HUES6 (cell line): ENCODE measurements at regions not wholly inside any gene's neighbourhood (a gene's known extent, or its start where the extent isn't known, plus 50 kb on each side); places are given as distances from the start of the nearest gene placed in this dataset.
"Not testable (repeated sequence)": the region's sequence is repeated elsewhere in the genome, so short reads cannot be mapped to it uniquely, and the experiment has no call there.

Experiments used
- H3K27ac ChIP-seq: 2 replicates; pipeline ENCODE4 v1.7.0; 2013; ENCODE audit warnings: low read depth, mild to moderate bottlenecking, low read length, inconsistent platforms
- H3K27me3 ChIP-seq: 2 replicates; pipeline ENCODE4 v1.6.1; 2013; ENCODE audit warnings: low read length; ENCODE audit not compliant: control insufficient read depth, insufficient read depth
- H3K36me3 ChIP-seq: 2 replicates; pipeline ENCODE4 v1.6.1; 2013; ENCODE audit warnings: low read length; ENCODE audit not compliant: control insufficient read depth, insufficient read depth
- H3K4me1 ChIP-seq: 2 replicates; pipeline ENCODE4 v1.6.1; 2013; ENCODE audit warnings: low read length; ENCODE audit not compliant: control insufficient read depth, insufficient read depth
- H3K4me3 ChIP-seq: 2 replicates; pipeline ENCODE4 v1.5.1; 2013; ENCODE audit warnings: low read depth, low read length
- H3K9ac ChIP-seq: one replicate; pipeline ENCODE4 v1.6.1; 2013; ENCODE audit warnings: mild to moderate bottlenecking, low read length
- H3K9me3 ChIP-seq: 2 replicates; pipeline ENCODE4 v1.6.1; 2013; ENCODE audit warnings: low read depth, low read length; ENCODE audit not compliant: control insufficient read depth, insufficient read depth

DNA sequence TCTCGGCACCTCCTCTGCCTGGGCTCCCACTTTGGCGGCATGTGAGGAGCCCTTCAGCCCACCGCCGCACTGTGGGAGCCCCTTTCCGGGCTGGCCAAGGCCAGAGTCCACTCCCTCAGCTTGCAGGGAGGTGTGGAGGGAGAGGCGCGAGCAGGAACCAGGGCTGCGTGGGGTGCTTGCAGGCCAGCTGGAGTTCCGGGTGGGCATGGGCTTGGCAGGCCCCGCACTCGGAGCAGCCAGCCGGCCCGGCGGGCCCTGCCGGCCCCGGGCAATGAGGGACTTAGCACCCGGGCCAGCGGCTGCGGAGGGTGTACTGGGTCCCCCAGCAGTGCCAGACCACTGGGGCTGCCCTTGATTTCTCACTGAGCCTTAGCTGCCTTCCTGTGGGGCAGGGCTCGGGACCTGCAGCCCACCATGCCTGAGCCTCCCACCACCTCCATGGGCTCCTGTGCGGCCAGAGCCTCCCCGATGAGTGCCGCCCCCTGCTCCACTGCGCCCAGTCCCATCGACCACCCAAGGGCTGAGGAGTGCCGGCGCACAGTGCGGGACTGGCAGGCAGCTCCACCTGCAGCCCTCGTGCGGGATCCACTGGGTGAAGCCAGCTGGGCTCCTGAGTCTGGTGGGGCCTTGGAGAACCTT lies 361.9 kb upstream of the API5 start:
- not testable (repeated sequence) for H3K9me3 ChIP-seq, H3K4me1 ChIP-seq, H3K36me3 ChIP-seq, H3K4me3 ChIP-seq, H3K27me3 ChIP-seq, H3K27ac ChIP-seq, H3K9ac ChIP-seq

DNA sequence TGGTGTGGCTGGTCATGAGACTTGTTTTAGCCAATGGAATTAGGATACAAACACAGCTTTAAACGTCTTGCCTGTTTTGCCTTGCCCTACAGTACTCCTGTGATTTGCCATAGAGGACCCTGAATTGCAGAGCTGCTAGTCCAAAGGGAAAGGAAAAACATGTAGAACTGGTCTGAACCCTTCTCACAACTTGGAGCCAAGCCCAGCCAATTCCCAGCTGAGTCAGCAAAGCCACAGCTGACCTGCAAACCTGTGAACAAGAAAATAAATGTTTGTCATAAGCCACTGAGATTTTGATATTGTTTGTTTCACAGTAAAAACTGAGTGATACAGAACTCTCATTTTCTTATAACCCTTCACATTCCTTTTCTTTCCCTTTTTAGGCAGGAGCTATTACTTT lies 360.5 kb upstream of the API5 start:
- H3K4me3 ChIP-seq = no peak overlapping the region
- no peak overlapping the region for H3K27ac ChIP-seq
- H3K9ac ChIP-seq = no peak overlapping the region
- no peaks in the 10 kb centered on the region for H3K36me3 ChIP-seq
- H3K9me3 ChIP-seq = 0 out of 2 replicates have a peak, but pooled peaks cover 4% of the 10 kb centered on the region
- H3K27me3 ChIP-seq = no peaks in the 10 kb centered on the region
- no peaks in the 10 kb centered on the region for H3K4me1 ChIP-seq

DNA sequence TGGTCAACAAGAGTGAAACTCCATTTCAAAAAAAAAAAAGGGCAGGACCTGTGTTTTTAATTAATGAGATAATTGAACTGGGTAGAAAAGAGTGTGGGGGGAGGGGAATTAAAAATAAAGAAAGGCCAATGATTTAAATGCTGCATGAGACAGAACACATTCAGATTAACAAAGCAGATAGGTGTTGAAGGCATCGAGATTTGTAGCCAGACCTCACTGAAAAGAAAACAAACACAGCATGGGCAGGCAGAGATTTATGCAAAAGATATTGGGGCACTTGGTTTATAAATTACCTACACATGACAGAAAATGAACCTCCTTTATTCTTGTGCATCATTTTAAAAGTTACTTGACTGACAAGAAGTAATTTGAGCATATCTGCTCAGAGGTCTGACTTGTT lies 354.0 kb upstream of the API5 start:
- H3K36me3 ChIP-seq = no peaks in the 10 kb centered on the region
- no peaks in the 10 kb centered on the region for H3K9me3 ChIP-seq
- peaks cover 4% of the 10 kb centered on the region; the same call in 1 of the 2 replicates for H3K27me3 ChIP-seq
- H3K9ac ChIP-seq = no peak overlapping the region
- H3K27ac ChIP-seq = no peak overlapping the region
- H3K4me3 ChIP-seq = no peak overlapping the region
- H3K4me1 ChIP-seq = no peaks in the 10 kb centered on the region

DNA sequence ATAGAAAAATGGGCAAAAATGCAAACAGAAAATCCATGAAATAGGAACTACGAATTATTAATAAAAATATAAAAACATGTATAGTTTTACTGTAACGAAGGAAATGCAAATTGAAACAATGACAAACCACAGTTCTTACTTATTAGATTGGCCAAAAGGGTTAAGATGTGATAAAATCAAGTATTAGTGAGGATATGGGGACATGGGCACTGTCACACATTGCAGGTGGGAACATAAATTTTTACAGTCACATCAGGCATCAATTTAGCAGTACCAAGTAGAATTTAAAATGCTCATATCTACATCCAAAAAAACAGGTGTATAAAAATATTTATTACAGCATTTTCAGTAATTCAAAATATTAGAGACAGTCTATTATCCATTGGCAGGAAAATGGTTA lies 353.2 kb upstream of the API5 start:
- no peak overlapping the region for H3K4me3 ChIP-seq
- no peak overlapping the region for H3K9ac ChIP-seq
- H3K27ac ChIP-seq = no peak overlapping the region
- H3K4me1 ChIP-seq = no peaks in the 10 kb centered on the region
- peaks cover 4% of the 10 kb centered on the region; the same call in 1 of the 2 replicates for H3K27me3 ChIP-seq
- H3K36me3 ChIP-seq = no peaks in the 10 kb centered on the region
- no peaks in the 10 kb centered on the region for H3K9me3 ChIP-seq

DNA sequence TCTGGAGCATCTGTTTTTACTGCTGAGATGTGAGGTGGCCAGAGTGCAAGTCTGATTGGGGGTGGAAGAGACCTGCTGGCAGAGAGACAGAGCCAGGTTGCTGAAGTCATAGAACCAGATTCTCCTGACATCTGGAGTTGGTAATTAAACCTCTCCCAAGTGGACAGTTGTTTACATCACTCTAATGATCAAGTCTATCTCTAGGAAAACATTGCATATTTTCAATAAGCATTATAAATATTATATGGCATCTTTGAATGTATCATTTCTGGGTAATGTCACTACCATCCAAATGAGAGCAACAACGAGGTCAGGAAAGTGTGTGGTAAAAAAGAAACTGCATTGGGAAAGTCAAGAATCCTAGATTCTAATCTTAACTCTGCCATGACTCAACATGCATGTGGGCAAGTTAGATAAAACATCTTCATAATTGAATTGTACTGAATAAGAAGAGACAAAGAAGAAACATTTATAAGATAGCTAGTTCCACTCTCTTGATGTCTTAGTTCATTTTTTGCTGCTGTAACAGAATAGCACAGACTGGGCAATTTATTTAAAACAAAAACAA lies 351.2 kb upstream of the API5 start:
- H3K36me3 ChIP-seq = no peaks in the 10 kb centered on the region
- H3K27me3 ChIP-seq = peaks cover 4% of the 10 kb centered on the region; the same call in 1 of the 2 replicates
- H3K4me3 ChIP-seq = no peak overlapping the region
- no peak overlapping the region for H3K9ac ChIP-seq
- H3K9me3 ChIP-seq = no peaks in the 10 kb centered on the region
- no peak overlapping the region for H3K27ac ChIP-seq
- H3K4me1 ChIP-seq = no peaks in the 10 kb centered on the region

DNA sequence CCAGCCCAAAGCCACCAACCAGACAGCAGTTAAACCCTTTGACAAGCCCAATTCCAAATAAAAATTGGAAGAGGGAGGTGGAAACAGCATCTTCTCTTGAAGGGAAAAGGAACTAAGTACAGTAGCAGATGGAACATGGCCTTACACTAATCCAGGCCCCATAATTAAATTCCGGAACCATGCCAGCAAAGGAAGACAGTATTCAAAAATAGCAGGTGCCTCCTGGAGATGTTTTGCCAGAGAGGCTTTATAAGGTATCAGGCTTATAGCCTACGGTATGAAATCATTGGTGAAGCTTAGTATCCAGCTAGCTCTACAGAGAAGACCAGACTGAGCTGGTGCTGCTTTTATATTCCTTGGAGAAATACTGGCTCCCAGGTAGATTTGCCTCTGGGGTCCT lies 344.1 kb upstream of the API5 start:
- Histone ChIP-seq H3K27ac (no peak overlapping the region), H3K9ac (no peak overlapping the region), H3K27me3 (peaks cover 5% of the 10 kb centered on the region; the same call in 1 of the 2 replicates), H3K4me1 (no peaks in the 10 kb centered on the region), H3K9me3 (no peaks in the 10 kb centered on the region), H3K4me3 (no peak overlapping the region), H3K36me3 (no peaks in the 10 kb centered on the region)

DNA sequence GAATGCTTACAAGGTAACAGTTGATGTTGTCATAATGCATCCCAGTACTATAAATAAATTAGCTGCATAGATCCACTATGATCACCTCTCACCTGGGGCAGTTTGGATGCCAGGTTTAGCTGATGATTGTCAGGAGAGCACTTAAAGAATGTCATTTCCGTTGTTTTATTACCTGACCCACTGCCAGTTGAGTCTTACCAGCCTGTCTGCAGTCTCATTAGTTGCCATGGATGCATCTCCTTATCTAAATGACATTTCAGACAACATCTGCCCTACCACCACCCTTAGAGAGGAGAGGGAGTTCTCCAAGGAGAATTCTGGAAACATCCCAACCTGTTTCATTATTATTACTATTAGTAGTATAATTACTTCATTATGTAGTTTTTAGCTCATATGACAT lies 339.1 kb upstream of the API5 start:
- Histone ChIP-seq H3K36me3 (no peaks in the 10 kb centered on the region), H3K27me3 (peaks cover 5% of the 10 kb centered on the region; the same call in 1 of the 2 replicates), H3K4me1 (peaks cover 9% of the 10 kb centered on the region; the same call in 1 of the 2 replicates), H3K9ac (no peak overlapping the region), H3K27ac (no peak overlapping the region), H3K9me3 (no peaks in the 10 kb centered on the region), H3K4me3 (no peak overlapping the region)

DNA sequence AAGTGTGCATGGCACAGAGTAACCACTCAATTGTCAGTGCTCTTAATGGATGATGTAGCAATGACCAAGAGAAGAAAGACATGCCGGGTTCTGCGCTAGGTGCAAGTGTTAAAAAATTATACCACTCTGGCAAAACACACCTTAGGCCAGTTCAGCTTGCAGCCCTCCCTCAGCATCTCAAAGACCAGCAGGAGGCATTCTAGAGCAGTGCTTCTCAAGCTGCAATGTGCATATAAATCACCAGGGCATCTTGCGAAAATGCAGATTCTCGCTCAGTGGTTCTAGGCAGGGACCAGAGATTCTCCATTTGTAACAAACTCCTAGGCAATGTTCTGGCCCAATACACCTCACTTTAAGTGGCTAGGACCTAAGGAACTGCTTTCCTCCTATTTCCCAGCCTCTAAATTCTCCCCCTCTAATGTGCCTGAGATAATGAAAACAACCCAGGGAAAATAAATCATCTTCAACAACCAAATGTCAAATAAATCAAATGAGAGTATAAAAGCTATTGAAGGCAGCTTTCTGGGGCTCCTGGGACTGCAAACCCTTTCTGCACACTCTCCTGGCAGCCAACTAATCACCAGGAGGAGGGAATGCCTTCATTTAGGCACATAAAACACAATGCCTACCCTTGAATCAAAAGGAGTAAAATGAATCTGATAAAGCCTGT lies 337.2 kb upstream of the API5 start:
- no peak overlapping the region for H3K9ac ChIP-seq
- H3K27ac ChIP-seq = no peak overlapping the region
- H3K4me1 ChIP-seq = peaks cover 9% of the 10 kb centered on the region; the same call in 1 of the 2 replicates
- H3K9me3 ChIP-seq = no peaks in the 10 kb centered on the region
- H3K4me3 ChIP-seq = no peak overlapping the region
- H3K36me3 ChIP-seq = no peaks in the 10 kb centered on the region
- H3K27me3 ChIP-seq = no peaks in the 10 kb centered on the region

DNA sequence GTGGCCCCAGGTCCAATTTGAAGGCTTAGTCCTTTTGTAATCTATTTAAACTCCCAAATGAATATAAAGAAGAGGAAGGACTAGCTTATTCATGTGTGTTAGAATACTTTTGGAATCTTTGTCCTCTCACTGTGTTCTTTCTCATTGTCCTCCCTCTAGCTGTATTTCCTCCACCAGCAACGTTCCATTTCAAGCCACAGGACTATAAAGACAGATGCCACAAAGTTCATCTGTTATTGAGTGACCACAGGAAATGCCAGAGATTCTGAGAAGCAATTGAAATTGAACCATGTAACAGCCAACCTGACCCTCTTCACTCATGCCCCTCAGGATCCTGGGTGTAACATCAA lies 336.6 kb upstream of the API5 start:
- H3K36me3 ChIP-seq = no peaks in the 10 kb centered on the region
- peaks cover 9% of the 10 kb centered on the region; the same call in 1 of the 2 replicates for H3K4me1 ChIP-seq
- no peak overlapping the region for H3K27ac ChIP-seq
- H3K27me3 ChIP-seq = no peaks in the 10 kb centered on the region
- no peaks in the 10 kb centered on the region for H3K9me3 ChIP-seq
- H3K4me3 ChIP-seq = no peak overlapping the region
- H3K9ac ChIP-seq = no peak overlapping the region

DNA sequence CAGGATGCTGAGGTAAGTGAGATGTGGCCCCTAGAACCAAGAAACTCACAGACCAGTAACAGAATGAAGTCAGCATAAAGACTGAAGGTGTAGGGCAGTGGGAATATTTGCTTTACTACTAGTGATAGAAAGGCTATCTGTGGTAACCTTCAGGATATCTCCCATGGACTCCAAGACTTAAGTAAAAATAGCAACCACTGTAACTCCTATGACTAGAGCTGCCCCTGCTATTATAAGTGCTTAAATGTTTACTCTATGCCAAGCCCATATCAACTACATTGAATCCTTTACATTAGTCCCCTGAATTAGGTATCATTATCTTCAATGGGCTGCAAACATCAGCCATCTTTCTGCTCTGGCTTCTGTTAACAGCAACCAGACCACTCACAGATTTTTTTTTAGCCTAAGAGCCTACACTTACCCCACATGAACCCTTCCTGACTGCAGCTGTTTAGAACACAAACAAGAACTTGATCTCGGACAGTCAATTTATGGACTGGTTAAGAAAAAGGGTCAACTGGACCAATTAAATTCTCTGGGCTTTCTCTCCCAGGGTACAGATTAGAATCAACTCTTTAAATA lies 335.1 kb upstream of the API5 start:
- peaks cover 9% of the 10 kb centered on the region; the same call in 1 of the 2 replicates for H3K4me1 ChIP-seq
- H3K27me3 ChIP-seq = no peaks in the 10 kb centered on the region
- no peak overlapping the region for H3K27ac ChIP-seq
- H3K9me3 ChIP-seq = no peaks in the 10 kb centered on the region
- H3K9ac ChIP-seq = no peak overlapping the region
- H3K4me3 ChIP-seq = no peak overlapping the region
- H3K36me3 ChIP-seq = no peaks in the 10 kb centered on the region

DNA sequence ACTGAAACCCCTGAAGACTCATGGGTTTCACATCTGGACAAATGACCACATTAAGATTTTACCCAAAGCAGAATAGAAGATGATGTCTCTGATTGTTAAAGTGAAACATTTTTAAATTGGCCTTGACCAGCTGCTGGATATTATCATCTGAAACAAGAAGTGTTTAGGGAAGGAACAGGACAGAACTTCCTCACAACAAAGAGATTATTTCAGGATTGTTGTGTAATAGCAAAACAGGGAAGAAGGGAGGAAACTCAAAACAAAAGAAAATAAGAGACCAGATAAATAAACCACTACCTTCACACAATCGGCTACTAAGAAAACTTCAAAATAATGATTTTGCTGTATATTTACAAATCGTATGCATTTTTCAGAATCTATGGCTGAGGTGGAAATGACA lies 319.2 kb upstream of the API5 start:
- H3K27me3 ChIP-seq = no peaks in the 10 kb centered on the region
- no peak overlapping the region for H3K9ac ChIP-seq

More for the DNA sequence above, 319.2 kb upstream of the API5 start:
- Histone ChIP-seq H3K4me1 (no peaks in the 10 kb centered on the region), H3K27ac (no peak overlapping the region), H3K36me3 (no peaks in the 10 kb centered on the region), H3K4me3 (no peak overlapping the region), H3K9me3 (no peaks in the 10 kb centered on the region)
